Mesodermal cell (in vitro differentiated cells): ENCODE measurements at regions not wholly inside any gene's neighbourhood (a gene's known extent, or its start where the extent isn't known, plus 50 kb on each side); places are given as distances from the start of the nearest gene placed in this dataset.

Experiments used
- H3K27ac ChIP-seq: 2 replicates; pipeline ENCODE4 v1.7.0; 2013; ENCODE audit warnings: mild to moderate bottlenecking, low read depth, low read length, moderate library complexity; ENCODE audit not compliant: severe bottlenecking
- H3K36me3 ChIP-seq: 2 replicates; pipeline ENCODE4 v1.7.1; 2013; ENCODE audit warnings: mild to moderate bottlenecking, low read length, moderate library complexity; ENCODE audit not compliant: control insufficient read depth, insufficient read depth
- H3K4me1 ChIP-seq: one replicate; pipeline ENCODE4 v1.7.1; 2013; ENCODE audit warnings: mild to moderate bottlenecking, low read length; ENCODE audit not compliant: insufficient read depth, control insufficient read depth, poor library complexity, severe bottlenecking
- H3K4me3 ChIP-seq: 2 replicates; pipeline ENCODE4 v1.7.0; 2013; ENCODE audit warnings: low read length, control low read depth, mild to moderate bottlenecking; ENCODE audit not compliant: insufficient read depth, poor library complexity, severe bottlenecking; ENCODE audit errors: extremely low read depth
- H3K9me3 ChIP-seq: 2 replicates; pipeline ENCODE4 v1.7.1; 2013; ENCODE audit warnings: mild to moderate bottlenecking, low read length, moderate library complexity; ENCODE audit not compliant: control insufficient read depth
- WGBS, 2 experiments: methylation state at CpG; one replicate each; pipeline ENCODE4 v1.1.5; 2013; ENCODE audit warnings: missing lambda C conversion rate in 2 of 2; ENCODE audit not compliant: insufficient coverage in 2 of 2; 5-methylcytosine and 5-hydroxymethylcytosine counted together

- H3K9me3 ChIP-seq: peaks cover 3% of the 10 kb centered on the region
- 81 to 88% methylated on average over 16 to 23 of the region's 24 CpGs for WGBS, 2 experiments
- no peak overlapping the region for H3K4me3 ChIP-seq
- peaks cover 6% of the 10 kb centered on the region for H3K4me1 ChIP-seq
- no peak overlapping the region for H3K27ac ChIP-seq
- no peaks in the 10 kb centered on the region for H3K36me3 ChIP-seq
These were observed 51.0 kb upstream of the INPP5A start for GRCh38 chr10:132486539-132487121.

- no peak overlapping the region for H3K4me3 ChIP-seq
- H3K36me3 ChIP-seq: no peaks in the 10 kb centered on the region
- H3K27ac ChIP-seq: no peak overlapping the region
- WGBS, 2 experiments: 91 to 92% methylated on average over 40 to 41 of the region's 41 CpGs
- H3K9me3 ChIP-seq: peaks cover 3% of the 10 kb centered on the region
- H3K4me1 ChIP-seq: peaks cover 5% of the 10 kb centered on the region
These were observed 50.1 kb upstream of the INPP5A start for GRCh38 chr10:132487241-132488135.
